Astrocyte (in vitro differentiated cells and primary cell): ENCODE measurements at regions not wholly inside any gene's neighbourhood (a gene's known extent, or its start where the extent isn't known, plus 50 kb on each side); places are given as distances from the start of the nearest gene placed in this dataset.

ENCODE experiments used
- EZH2 ChIP-seq: IDR thresholded peaks from 2 replicates; pipeline ENCODE4 v1.6.1; 2012; ENCODE audit warnings: mild to moderate bottlenecking, low read length, inconsistent platforms; ENCODE audit not compliant: insufficient read depth
- TF ChIP-seq, protein P1 (sequence below): IDR thresholded peaks from 2 replicates; pipeline ENCODE4 v1.5.1; 2011; ENCODE audit warnings: low read depth, mild to moderate bottlenecking, inconsistent platforms, low read length, moderate library complexity; ENCODE audit not compliant: insufficient read depth

DNA sequence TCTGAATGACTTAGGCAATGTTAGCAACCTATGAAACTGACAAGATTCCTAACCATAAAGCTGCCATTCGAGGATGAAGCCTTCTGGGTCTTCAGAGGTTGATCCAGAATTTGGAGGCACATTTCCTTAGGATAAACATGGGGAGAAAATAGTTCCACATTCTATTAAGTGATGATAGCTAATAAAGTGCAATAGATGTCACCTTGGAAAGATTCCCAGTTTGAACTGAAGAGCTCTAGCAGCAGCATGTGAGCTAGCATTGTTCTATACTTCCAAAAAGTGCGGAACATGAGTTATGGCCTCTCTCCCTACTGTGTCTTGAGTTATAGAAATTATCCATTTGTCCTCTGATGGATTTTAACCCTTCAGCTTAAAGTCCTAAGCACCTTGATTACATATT is 991.4 kb upstream of the SLIT2 start:
- TF ChIP-seq, protein P1, sequence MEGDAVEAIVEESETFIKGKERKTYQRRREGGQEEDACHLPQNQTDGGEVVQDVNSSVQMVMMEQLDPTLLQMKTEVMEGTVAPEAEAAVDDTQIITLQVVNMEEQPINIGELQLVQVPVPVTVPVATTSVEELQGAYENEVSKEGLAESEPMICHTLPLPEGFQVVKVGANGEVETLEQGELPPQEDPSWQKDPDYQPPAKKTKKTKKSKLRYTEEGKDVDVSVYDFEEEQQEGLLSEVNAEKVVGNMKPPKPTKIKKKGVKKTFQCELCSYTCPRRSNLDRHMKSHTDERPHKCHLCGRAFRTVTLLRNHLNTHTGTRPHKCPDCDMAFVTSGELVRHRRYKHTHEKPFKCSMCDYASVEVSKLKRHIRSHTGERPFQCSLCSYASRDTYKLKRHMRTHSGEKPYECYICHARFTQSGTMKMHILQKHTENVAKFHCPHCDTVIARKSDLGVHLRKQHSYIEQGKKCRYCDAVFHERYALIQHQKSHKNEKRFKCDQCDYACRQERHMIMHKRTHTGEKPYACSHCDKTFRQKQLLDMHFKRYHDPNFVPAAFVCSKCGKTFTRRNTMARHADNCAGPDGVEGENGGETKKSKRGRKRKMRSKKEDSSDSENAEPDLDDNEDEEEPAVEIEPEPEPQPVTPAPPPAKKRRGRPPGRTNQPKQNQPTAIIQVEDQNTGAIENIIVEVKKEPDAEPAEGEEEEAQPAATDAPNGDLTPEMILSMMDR, result no peak
- no peak for TF ChIP-seq EZH2
